ENCODE measurements at regions not wholly inside any gene's neighbourhood (a gene's known extent, or its start where the extent isn't known, plus 50 kb on each side); places are given as distances from the start of the nearest gene placed in this dataset.

DNA sequence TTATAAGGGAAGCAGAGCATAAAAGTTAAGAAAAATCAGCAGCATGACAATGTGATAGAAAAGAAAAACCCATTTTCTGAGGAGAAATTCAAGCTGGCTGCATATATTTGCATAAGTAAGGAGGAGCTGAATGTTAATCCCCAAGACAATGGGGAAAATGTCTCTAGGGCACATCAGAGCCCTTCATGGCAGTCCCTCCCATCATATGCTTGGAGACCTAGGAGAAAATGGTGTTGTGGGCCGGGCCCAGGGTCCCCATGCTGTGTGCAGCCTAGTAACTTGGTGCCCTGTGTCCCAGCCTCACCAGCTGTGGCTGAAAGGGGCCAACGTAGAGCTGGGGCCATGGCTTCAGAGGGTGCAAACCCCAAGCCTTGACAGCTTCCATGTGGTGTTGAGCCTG lies 100.6 kb upstream of the PLPPR4 start:
- no peak for DNase-seq (ENCODE audit: low spot score)

GRCh38 chr1:99170516-99170915 lies 93.8 kb upstream of the PLPPR4 start:
- peak; percentile 49 for DNase-seq (ENCODE audit: low spot score)

- DNase-seq (ENCODE audit: low spot score): peak; percentile 4
Observed at GRCh38 chr1:99171184-99171813, 93.0 kb upstream of the PLPPR4 start.

DNA sequence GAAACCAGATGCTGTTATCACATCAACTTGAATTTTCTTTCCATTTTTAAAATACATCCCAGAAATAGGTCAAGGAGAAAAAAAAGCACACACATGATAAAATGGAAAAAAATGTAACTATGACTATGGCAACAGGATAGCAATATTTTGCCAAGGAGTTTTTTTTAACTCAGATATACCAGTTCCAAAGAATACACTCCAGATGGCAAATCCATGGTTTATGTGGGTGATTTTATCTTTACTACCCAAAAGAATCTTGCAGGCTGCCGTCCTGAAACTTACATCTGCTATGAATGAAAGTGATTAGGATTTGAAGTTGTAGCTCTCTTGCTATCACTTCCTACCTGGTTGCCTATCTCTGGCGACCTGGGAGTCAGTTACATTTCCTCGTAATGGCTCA lies 91.0 kb upstream of the PLPPR4 start:
- DNase-seq (ENCODE audit: low spot score): no peak

GRCh38 chr1:99173900-99174299 lies 90.4 kb upstream of the PLPPR4 start:
- DNase-seq (ENCODE audit: low spot score): no peak

DNA sequence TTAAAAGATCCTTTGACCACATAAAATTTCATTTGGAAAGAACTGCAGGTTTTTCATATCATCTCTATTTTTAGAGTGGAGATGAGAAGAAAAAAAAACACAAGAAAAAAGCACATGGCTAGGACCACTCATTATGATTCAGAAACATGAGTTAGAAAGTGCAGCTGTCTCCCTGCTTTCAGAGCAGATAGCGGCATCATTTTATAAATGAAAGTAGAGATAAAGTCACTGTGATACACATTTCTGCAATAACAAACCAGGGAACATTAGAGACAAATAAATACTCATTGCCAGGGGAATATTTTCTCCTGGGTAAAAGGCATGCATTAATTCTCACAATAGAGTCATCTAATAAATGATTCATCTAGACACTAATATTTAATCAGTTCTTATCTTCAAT lies 87.5 kb upstream of the PLPPR4 start:
- no peak for DNase-seq (ENCODE audit: low spot score)

DNA sequence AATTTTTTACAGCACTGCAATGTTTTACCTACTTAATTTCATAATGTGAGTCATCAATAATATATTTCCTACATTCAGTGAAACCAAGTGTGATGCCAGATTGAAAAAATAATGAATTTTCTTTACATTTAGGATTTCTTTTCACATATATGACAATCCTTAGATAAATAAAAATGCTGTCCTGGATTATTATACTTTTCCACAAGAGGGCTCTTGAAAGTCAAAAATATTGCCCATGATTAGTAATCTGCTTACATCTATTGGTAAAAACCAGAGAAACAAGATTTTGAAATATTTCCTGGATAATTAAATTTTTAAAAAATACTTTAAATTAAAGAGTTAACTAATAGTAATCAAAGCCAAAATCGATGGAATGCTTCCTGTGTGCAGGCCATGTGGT lies 86.8 kb upstream of the PLPPR4 start:
- DNase-seq (ENCODE audit: low spot score): no peak

GRCh38 chr1:99180343-99180808 lies 83.9 kb upstream of the PLPPR4 start:
- peak; percentile 79 for DNase-seq (ENCODE audit: low spot score)

GRCh38 chr1:99180915-99181314 lies 83.4 kb upstream of the PLPPR4 start:
- no peak for DNase-seq (ENCODE audit: low spot score)

DNA sequence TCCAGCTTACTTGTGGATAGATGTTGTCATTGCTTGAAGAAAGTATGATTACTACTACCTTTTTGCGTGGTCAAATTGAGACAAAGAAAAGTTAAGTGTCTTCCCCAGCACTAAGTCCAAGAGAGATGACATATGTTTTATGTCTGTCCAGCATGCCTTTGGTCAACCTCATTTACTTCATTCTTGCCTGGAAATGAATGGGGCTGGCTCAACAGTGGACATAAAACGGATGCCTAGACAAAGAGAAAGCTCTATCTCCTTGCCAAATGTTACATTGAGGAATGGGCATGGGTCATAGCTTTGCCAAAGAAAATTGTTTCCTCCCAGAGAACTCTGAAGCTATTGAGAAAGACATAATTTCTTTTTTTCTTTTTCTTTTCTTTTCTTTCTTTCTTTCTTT lies 82.4 kb upstream of the PLPPR4 start:
- DNase-seq (ENCODE audit: low spot score): no peak

DNA sequence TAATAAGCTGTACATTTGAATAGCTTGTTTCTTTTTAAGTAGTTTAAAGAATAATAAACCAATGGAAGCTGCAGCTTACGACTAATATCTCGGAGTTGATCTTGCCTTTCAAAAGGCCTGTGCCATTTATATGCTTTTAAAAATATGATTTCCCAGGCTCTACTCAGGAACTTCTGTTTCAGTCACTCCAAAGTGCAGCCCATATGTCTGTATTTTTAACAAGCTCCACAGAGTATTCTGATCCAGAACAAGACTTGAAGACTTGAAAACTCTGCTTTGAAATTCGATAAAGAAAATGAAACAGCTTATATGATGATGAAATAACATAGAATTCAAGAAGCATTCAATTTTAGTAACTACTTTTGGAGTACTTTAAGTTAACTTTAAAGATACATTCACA lies 79.1 kb upstream of the PLPPR4 start:
- DNase-seq (ENCODE audit: low spot score): no peak

GRCh38 chr1:99193431-99193830 lies 70.9 kb upstream of the PLPPR4 start:
- DNase-seq (ENCODE audit: low spot score): no peak

GRCh38 chr1:99198393-99198792 lies 65.9 kb upstream of the PLPPR4 start:
- DNase-seq (ENCODE audit: low spot score): no peak

- DNase-seq (ENCODE audit: low spot score): no peak
Observed at GRCh38 chr1:99207216-99207615, 57.1 kb upstream of the PLPPR4 start.

Data from LoVo (cell line).